Calu3 (cell line): ENCODE measurements at regions not wholly inside any gene's neighbourhood (a gene's known extent, or its start where the extent isn't known, plus 50 kb on each side); places are given as distances from the start of the nearest gene placed in this dataset.

Source experiments
- BruUV-seq: library from RNA; stranded (reverse); fragments of 400-500 nt; replicated peaks from 2 replicates; lab custom pipeline; 2021; lab: Mats Ljungman, UMichigan
- CTCF ChIA-PET: fragments of 300-600 bp; sonication (Branson Sonifier 250); formaldehyde crosslinking; loops from one replicate; lab custom pipeline; 2022; ENCODE audit warnings: antibody characterized with exemption; lab: Charles Lee
- DNase-seq: peaks from one replicate; pipeline ENCODE4 v3.0.0; 2022
- H3K27ac Mint-ChIP-seq: one replicate; pipeline ENCODE4 v1.8.0; 2022; ENCODE audit warnings: mixed read lengths; ENCODE audit not compliant: unreplicated experiment
- H3K27me3 Mint-ChIP-seq: one replicate; pipeline ENCODE4 v1.8.0; 2022; ENCODE audit warnings: mixed read lengths; ENCODE audit not compliant: unreplicated experiment
- H3K36me3 Mint-ChIP-seq: one replicate; pipeline ENCODE4 v1.8.0; 2022; ENCODE audit warnings: mild to moderate bottlenecking, moderate library complexity, mixed read lengths; ENCODE audit not compliant: insufficient read depth, unreplicated experiment
- H3K4me1 Mint-ChIP-seq: one replicate; pipeline ENCODE4 v1.8.0; 2022; ENCODE audit warnings: mild to moderate bottlenecking, low read depth, mixed read lengths; ENCODE audit not compliant: unreplicated experiment
- H3K4me3 Mint-ChIP-seq: one replicate; pipeline ENCODE4 v1.8.0; 2022; ENCODE audit warnings: mild to moderate bottlenecking, low read depth, moderate library complexity, mixed read lengths; ENCODE audit not compliant: unreplicated experiment
- H3K9me3 Mint-ChIP-seq: one replicate; pipeline ENCODE4 v1.8.0; 2022; ENCODE audit warnings: low read depth, mixed read lengths; ENCODE audit not compliant: unreplicated experiment
- CTCF ChIP-seq: fragments of 200-600 bp; IDR thresholded peaks from one replicate; pipeline ENCODE4 v1.8.0; 2022; ENCODE audit warnings: antibody characterized with exemption; ENCODE audit not compliant: unreplicated experiment
- intact Hi-C: fragments of 100-400 bp; cut with micrococcal nuclease; formaldehyde crosslinking; loops from one replicate; pipeline ENCODE4 v1.10.0; 2022; ENCODE audit not compliant: unreplicated experiment

GRCh38 chr12:124679533-124680371, 112.3 kb upstream of the NCOR2 start:
- H3K27ac Mint-ChIP-seq = no peak overlapping the region
- intact Hi-C loops = loop anchor here (5.0 kb wide), 3 partner anchors 72 to 102 kb away; no protein-coding TSS in a partner anchor
- no peaks in the 10 kb centered on the region for H3K9me3 Mint-ChIP-seq
- DNase-seq = no peak
- BruUV-seq = no TSS peak
- H3K4me3 Mint-ChIP-seq = no peak overlapping the region
- CTCF ChIA-PET = interaction anchor here (0.8 to 0.9 kb wide), 3 partner anchors 46 to 413 kb away, joined by 3 read pairs; no protein-coding TSS in a partner anchor
- peaks cover 60% of the 10 kb centered on the region for H3K4me1 Mint-ChIP-seq
- H3K27me3 Mint-ChIP-seq = no peaks in the 10 kb centered on the region
- no peak for TF ChIP-seq CTCF
- H3K36me3 Mint-ChIP-seq = peaks cover 25% of the 10 kb centered on the region

- Mint-ChIP-seq H3K4me3 (no peak overlapping the region), H3K9me3 (no peaks in the 10 kb centered on the region), H3K27ac (no peak overlapping the region), H3K4me1 (peaks cover 53% of the 10 kb centered on the region), H3K36me3 (peaks cover 25% of the 10 kb centered on the region), H3K27me3 (no peaks in the 10 kb centered on the region)
- no TSS peak for BruUV-seq
- intact Hi-C loops = no loop called here
- no peak for TF ChIP-seq CTCF
- no peak for DNase-seq
- CTCF ChIA-PET = no interaction called here
Measured at GRCh38 chr12:124679047-124679446, 111.6 kb upstream of the NCOR2 start.

- CTCF ChIA-PET = no interaction called here
- peaks cover 25% of the 10 kb centered on the region for H3K36me3 Mint-ChIP-seq
- BruUV-seq = no TSS peak
- H3K27me3 Mint-ChIP-seq = no peaks in the 10 kb centered on the region
- peaks cover 47% of the 10 kb centered on the region for H3K4me1 Mint-ChIP-seq
- H3K9me3 Mint-ChIP-seq = no peaks in the 10 kb centered on the region
- intact Hi-C loops = no loop called here
- H3K27ac Mint-ChIP-seq = no peak overlapping the region
- TF ChIP-seq CTCF = no peak
- DNase-seq = no peak
- no peak overlapping the region for H3K4me3 Mint-ChIP-seq
Measured at GRCh38 chr12:124678421-124678893, 111.0 kb upstream of the NCOR2 start.

- BruUV-seq = no TSS peak
- no peaks in the 10 kb centered on the region for H3K27me3 Mint-ChIP-seq
- peaks cover 40% of the 10 kb centered on the region for H3K4me1 Mint-ChIP-seq
- peaks cover 18% of the 10 kb centered on the region for H3K36me3 Mint-ChIP-seq
- no peaks in the 10 kb centered on the region for H3K9me3 Mint-ChIP-seq
- H3K4me3 Mint-ChIP-seq = no peak overlapping the region
- intact Hi-C loops = no loop called here
- DNase-seq = no peak
- H3K27ac Mint-ChIP-seq = no peak overlapping the region
- TF ChIP-seq CTCF = no peak
- CTCF ChIA-PET = no interaction called here
Measured at GRCh38 chr12:124677552-124678356, 110.3 kb upstream of the NCOR2 start.
